Keratinocyte (primary cell): ENCODE measurements at regions not wholly inside any gene's neighbourhood (a gene's known extent, or its start where the extent isn't known, plus 50 kb on each side); places are given as distances from the start of the nearest gene placed in this dataset.

Experiments
- EZH2 ChIP-seq: IDR thresholded peaks from one replicate; pipeline ENCODE4 v1.6.1; 2012; ENCODE audit warnings: inconsistent platforms, mild to moderate bottlenecking, low read length, moderate library complexity
- TF ChIP-seq, protein P1 (sequence below), 3 experiments: IDR thresholded peaks in 1 of 3; conservative IDR thresholded peaks in 1 of 3; optimal IDR thresholded peaks in 1 of 3; 2 replicates in 2 of 3; 3 replicates in 1 of 3; pipeline versions ENCODE3 to v1.5.1; 2011; ENCODE audit warnings: low read length in 3 of 3, mild to moderate bottlenecking in 3 of 3, moderate library complexity in 2 of 3, control low read depth in 1 of 3, inconsistent platforms in 1 of 3; ENCODE audit not compliant: insufficient read depth in 2 of 3; ENCODE audit errors: extremely low read depth in 1 of 3

- no peak for TF ChIP-seq EZH2
- TF ChIP-seq, protein P1, sequence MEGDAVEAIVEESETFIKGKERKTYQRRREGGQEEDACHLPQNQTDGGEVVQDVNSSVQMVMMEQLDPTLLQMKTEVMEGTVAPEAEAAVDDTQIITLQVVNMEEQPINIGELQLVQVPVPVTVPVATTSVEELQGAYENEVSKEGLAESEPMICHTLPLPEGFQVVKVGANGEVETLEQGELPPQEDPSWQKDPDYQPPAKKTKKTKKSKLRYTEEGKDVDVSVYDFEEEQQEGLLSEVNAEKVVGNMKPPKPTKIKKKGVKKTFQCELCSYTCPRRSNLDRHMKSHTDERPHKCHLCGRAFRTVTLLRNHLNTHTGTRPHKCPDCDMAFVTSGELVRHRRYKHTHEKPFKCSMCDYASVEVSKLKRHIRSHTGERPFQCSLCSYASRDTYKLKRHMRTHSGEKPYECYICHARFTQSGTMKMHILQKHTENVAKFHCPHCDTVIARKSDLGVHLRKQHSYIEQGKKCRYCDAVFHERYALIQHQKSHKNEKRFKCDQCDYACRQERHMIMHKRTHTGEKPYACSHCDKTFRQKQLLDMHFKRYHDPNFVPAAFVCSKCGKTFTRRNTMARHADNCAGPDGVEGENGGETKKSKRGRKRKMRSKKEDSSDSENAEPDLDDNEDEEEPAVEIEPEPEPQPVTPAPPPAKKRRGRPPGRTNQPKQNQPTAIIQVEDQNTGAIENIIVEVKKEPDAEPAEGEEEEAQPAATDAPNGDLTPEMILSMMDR (optimal IDR thresholded peaks at IDR 0.05 in 1 of 3, IDR thresholded peaks at IDR 0.05 in 1 of 3, conservative IDR thresholded peaks at IDR 0.05 in 1 of 3; ENCODE audit: extremely low read depth in 1 of 3, insufficient read depth in 2 of 3, low read length in 3 of 3), result no peak
These were observed 438.6 kb upstream of the ZNF385D start for GRCh38 chr3:22189616-22190015.
